HEK293 (cell line): ENCODE measurements at regions not wholly inside any gene's neighbourhood (a gene's known extent, or its start where the extent isn't known, plus 50 kb on each side); places are given as distances from the start of the nearest gene placed in this dataset.

ENCODE experiments used
- CTCF ChIA-PET: fragments of 350-600 bp; formaldehyde crosslinking; extraction: SDS; loops from one replicate; lab custom pipeline; 2021; ENCODE audit warnings: antibody characterized with exemption; lab: Yijun Ruan, JAX
- POLR2A ChIA-PET: fragments of 300-600 bp; formaldehyde crosslinking; extraction: SDS; loops from one replicate; lab custom pipeline; 2020; ENCODE audit warnings: antibody characterized with exemption, inconsistent platforms; lab: Yijun Ruan, JAX
- H3K27ac ChIP-seq: fragments of 200-500 bp; sonication (Bioruptor generic); 2 replicates; pipeline ENCODE4 v1.5.1; 2014; ENCODE audit warnings: low read depth, low read length, control low read depth, inconsistent platforms; ENCODE audit errors: extremely low read depth
- H3K36me3 ChIP-seq, 2 experiments: fragments of 200-500 bp in 1 of 2; sonication (Bioruptor generic) in 1 of 2; 1 replicate in 1 of 2; 2 replicates in 1 of 2; pipeline ENCODE4 v1.5.1; 2014 to 2017; ENCODE audit warnings: inconsistent platforms in 2 of 2, low read length in 2 of 2; ENCODE audit not compliant: control insufficient read depth in 2 of 2, insufficient read depth in 1 of 2
- H3K4me1 ChIP-seq: fragments of 200-500 bp; sonication (Bioruptor generic); 2 replicates; pipeline ENCODE4 v1.5.1; 2014; ENCODE audit warnings: mild to moderate bottlenecking, low read length, inconsistent platforms; ENCODE audit not compliant: control insufficient read depth, insufficient read depth
- H3K4me3 ChIP-seq: 2 replicates; pipeline ENCODE4 v1.5.1; 2011; ENCODE audit warnings: low read depth, mild to moderate bottlenecking, control low read depth, low read length, moderate library complexity
- H3K9me3 ChIP-seq: fragments of 200-500 bp; sonication (Bioruptor generic); 2 replicates; pipeline ENCODE4 v1.5.1; 2014; ENCODE audit warnings: low read depth, low read length, inconsistent platforms; ENCODE audit not compliant: control insufficient read depth, insufficient read depth
- IKZF3 ChIP-seq: fragments of 450-650 bp; IDR thresholded peaks from 2 replicates; pipeline ENCODE4 v1.5.0; 2018; ENCODE audit warnings: missing biosample characterization, mild to moderate bottlenecking, missing genetic modification characterization, moderate library complexity
- MYNN ChIP-seq: fragments of 450-650 bp; formaldehyde crosslinking; IDR thresholded peaks from 2 replicates; pipeline ENCODE4 v1.5.1; 2016; ENCODE audit warnings: missing biosample characterization, missing genetic modification characterization, borderline replicate concordance
- SP3 ChIP-seq: fragments of 450-650 bp; formaldehyde crosslinking; IDR thresholded peaks from 2 replicates; pipeline ENCODE4 v1.5.1; 2016; ENCODE audit warnings: missing biosample characterization, missing genetic modification characterization
- ZFP37 ChIP-seq: fragments of 450-650 bp; formaldehyde crosslinking; IDR thresholded peaks from 2 replicates; pipeline ENCODE4 v1.5.1; 2016; ENCODE audit warnings: missing biosample characterization, missing genetic modification characterization
- ZNF266 ChIP-seq: fragments of 450-650 bp; formaldehyde crosslinking; IDR thresholded peaks from 2 replicates; pipeline ENCODE4 v1.5.1; 2016; ENCODE audit warnings: missing biosample characterization, missing genetic modification characterization, low read depth
- ZNF335 ChIP-seq: fragments of 450-650 bp; formaldehyde crosslinking; conservative IDR thresholded peaks from 2 replicates; pipeline ENCODE4 v1.5.1; 2016; ENCODE audit warnings: missing biosample characterization, missing genetic modification characterization
- ZNF473 ChIP-seq: fragments of 450-650 bp; formaldehyde crosslinking; IDR thresholded peaks from 2 replicates; pipeline ENCODE4 v1.5.1; 2017; ENCODE audit warnings: missing biosample characterization, missing genetic modification characterization
- ZNF48 ChIP-seq: fragments of 450-650 bp; formaldehyde crosslinking; IDR thresholded peaks from 2 replicates; pipeline ENCODE4 v1.5.1; 2016; ENCODE audit warnings: missing biosample characterization, missing genetic modification characterization
- ZNF561 ChIP-seq: fragments of 450-650 bp; IDR thresholded peaks from 2 replicates; pipeline ENCODE4 v1.5.1; 2018; ENCODE audit warnings: missing biosample characterization, missing genetic modification characterization, borderline replicate concordance
- ZNF692 ChIP-seq: fragments of 450-650 bp; formaldehyde crosslinking; IDR thresholded peaks from 2 replicates; pipeline ENCODE4 v1.5.1; 2016; ENCODE audit warnings: missing biosample characterization, missing genetic modification characterization
- ZNF701 ChIP-seq: fragments of 450-650 bp; formaldehyde crosslinking; IDR thresholded peaks from 2 replicates; pipeline ENCODE4 v1.5.1; 2016; ENCODE audit warnings: missing biosample characterization, missing genetic modification characterization
- ZNF776 ChIP-seq: fragments of 450-650 bp; formaldehyde crosslinking; IDR thresholded peaks from 2 replicates; pipeline ENCODE4 v1.5.0; 2017; ENCODE audit warnings: missing biosample characterization, missing genetic modification characterization, borderline replicate concordance
- ZSCAN4 ChIP-seq: fragments of 450-650 bp; formaldehyde crosslinking; IDR thresholded peaks from 2 replicates; pipeline ENCODE4 v1.5.1; 2017; ENCODE audit warnings: missing biosample characterization, missing genetic modification characterization
- TF ChIP-seq, protein P1 (sequence below): fragments of 450-650 bp; formaldehyde crosslinking; IDR thresholded peaks from 2 replicates; pipeline ENCODE4 v1.5.1; 2016; ENCODE audit warnings: missing biosample characterization, missing genetic modification characterization
- TF ChIP-seq, protein P2 (sequence below): fragments of 450-650 bp; formaldehyde crosslinking; IDR thresholded peaks from 2 replicates; pipeline ENCODE4 v1.5.1; 2016; ENCODE audit warnings: missing biosample characterization, missing genetic modification characterization
- TF ChIP-seq, protein P3 (sequence below): fragments of 450-650 bp; formaldehyde crosslinking; IDR thresholded peaks from 2 replicates; pipeline ENCODE4 v1.5.1; 2016; ENCODE audit warnings: missing biosample characterization, missing genetic modification characterization

DNA sequence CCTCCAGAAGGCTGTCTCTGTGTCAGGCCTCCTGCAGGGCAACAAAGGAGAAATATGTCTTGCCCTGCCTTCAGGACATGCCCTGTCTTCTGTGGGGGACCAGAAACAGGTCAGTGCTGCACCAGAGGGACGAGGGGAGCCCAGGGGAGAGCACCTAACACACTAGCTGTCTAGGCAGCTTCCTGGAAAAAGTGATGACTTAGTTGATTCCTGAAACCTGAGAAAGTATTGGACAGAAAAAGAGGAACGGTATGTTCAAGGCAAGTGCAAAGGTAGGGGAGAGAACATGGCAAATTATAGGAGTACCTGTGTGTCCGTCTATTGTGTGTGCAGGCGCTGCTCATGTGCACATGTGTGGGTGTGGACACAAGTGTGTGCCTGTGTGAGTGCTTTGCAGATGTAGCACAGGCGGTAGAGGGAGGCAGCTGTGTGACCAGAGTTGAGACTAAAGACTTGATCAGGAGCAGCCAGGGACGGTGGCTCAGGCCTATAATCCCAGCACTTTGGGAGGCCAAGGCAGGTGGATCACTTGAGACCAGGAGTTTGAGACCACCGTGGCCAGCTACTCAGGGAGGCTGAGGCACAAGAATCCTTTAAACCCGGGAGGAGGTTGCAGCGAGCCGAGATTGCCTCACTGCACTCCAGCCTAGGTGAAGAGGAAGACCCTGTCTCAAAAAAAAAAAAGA, 119.5 kb downstream of the GYPC start:
- H3K9me3 ChIP-seq, result no peaks in the 10 kb centered on the region
- no peak overlapping the region for H3K27ac ChIP-seq
- no peaks in the 10 kb centered on the region for H3K36me3 ChIP-seq
- CTCF ChIA-PET, result interaction anchor here (0.6 to 2.1 kb wide), 2 partner anchors 247 to 351 kb away, joined by 3 to 8 read pairs; no protein-coding TSS in a partner anchor
- no peaks in the 10 kb centered on the region for H3K4me1 ChIP-seq
- no peak overlapping the region for H3K4me3 ChIP-seq
- POLR2A ChIA-PET, result no interaction called here
- TF ChIP-seq ZNF473 (tag by site-specific recombination) (no peak), ZNF266 (tag by site-specific recombination) (no peak), ZNF692 (no peak), ZNF561 (no peak), ZNF701 (tag by site-specific recombination) (no peak), ZNF335 (no peak), MYNN (no peak), ZNF48 (tag by site-specific recombination) (no peak), ZNF776 (no peak), ZSCAN4 (tag by site-specific recombination) (no peak), IKZF3 (tag by site-specific recombination) (no peak)
- TF ChIP-seq, protein P1, sequence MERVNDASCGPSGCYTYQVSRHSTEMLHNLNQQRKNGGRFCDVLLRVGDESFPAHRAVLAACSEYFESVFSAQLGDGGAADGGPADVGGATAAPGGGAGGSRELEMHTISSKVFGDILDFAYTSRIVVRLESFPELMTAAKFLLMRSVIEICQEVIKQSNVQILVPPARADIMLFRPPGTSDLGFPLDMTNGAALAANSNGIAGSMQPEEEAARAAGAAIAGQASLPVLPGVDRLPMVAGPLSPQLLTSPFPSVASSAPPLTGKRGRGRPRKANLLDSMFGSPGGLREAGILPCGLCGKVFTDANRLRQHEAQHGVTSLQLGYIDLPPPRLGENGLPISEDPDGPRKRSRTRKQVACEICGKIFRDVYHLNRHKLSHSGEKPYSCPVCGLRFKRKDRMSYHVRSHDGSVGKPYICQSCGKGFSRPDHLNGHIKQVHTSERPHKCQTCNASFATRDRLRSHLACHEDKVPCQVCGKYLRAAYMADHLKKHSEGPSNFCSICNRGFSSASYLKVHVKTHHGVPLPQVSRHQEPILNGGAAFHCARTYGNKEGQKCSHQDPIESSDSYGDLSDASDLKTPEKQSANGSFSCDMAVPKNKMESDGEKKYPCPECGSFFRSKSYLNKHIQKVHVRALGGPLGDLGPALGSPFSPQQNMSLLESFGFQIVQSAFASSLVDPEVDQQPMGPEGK (tag by site-specific recombination), result no peak
- TF ChIP-seq, protein P2, sequence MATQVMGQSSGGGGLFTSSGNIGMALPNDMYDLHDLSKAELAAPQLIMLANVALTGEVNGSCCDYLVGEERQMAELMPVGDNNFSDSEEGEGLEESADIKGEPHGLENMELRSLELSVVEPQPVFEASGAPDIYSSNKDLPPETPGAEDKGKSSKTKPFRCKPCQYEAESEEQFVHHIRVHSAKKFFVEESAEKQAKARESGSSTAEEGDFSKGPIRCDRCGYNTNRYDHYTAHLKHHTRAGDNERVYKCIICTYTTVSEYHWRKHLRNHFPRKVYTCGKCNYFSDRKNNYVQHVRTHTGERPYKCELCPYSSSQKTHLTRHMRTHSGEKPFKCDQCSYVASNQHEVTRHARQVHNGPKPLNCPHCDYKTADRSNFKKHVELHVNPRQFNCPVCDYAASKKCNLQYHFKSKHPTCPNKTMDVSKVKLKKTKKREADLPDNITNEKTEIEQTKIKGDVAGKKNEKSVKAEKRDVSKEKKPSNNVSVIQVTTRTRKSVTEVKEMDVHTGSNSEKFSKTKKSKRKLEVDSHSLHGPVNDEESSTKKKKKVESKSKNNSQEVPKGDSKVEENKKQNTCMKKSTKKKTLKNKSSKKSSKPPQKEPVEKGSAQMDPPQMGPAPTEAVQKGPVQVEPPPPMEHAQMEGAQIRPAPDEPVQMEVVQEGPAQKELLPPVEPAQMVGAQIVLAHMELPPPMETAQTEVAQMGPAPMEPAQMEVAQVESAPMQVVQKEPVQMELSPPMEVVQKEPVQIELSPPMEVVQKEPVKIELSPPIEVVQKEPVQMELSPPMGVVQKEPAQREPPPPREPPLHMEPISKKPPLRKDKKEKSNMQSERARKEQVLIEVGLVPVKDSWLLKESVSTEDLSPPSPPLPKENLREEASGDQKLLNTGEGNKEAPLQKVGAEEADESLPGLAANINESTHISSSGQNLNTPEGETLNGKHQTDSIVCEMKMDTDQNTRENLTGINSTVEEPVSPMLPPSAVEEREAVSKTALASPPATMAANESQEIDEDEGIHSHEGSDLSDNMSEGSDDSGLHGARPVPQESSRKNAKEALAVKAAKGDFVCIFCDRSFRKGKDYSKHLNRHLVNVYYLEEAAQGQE, result no peak
- TF ChIP-seq, protein P3, sequence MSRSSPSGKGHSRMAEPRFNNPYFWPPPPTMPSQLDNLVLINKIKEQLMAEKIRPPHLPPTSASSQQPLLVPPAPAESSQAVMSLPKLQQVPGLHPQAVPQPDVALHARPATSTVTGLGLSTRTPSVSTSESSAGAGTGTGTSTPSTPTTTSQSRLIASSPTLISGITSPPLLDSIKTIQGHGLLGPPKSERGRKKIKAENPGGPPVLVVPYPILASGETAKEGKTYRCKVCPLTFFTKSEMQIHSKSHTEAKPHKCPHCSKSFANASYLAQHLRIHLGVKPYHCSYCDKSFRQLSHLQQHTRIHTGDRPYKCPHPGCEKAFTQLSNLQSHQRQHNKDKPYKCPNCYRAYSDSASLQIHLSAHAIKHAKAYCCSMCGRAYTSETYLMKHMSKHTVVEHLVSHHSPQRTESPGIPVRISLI (tag by site-specific recombination), result no peak

DNA sequence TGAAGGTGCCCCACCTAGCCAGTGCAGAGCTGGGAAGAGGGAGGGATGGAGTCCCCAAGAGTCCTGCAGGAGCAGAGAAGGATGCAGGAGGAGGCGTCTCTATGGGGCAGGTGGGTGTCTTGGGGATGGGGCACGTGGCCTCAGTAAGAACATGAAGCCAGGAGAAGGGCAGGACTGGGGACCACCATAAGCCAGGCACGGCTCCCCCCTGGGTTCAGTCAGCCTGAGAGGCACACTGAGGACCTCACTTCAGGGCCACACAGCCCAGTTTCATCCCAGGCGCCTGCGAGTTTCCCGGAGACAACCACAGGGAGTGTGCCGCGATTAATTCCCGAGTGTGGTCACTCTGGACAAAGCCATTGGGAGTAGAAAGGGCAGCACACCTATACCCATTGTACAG, 120.3 kb downstream of the GYPC start:
- ChIA-PET CTCF (interaction anchor here (0.5 to 3.8 kb wide), 12 partner anchors 21 to 1598 kb away, joined by 3 to 41 read pairs (median 4); no protein-coding TSS in a partner anchor), POLR2A (no interaction called here)
- Histone ChIP-seq H3K4me3 (no peak overlapping the region), H3K36me3 (no peaks in the 10 kb centered on the region), H3K9me3 (no peaks in the 10 kb centered on the region), H3K4me1 (no peaks in the 10 kb centered on the region), H3K27ac (no peak overlapping the region)
- TF ChIP-seq ZNF335, result peak; percentile 74
- TF ChIP-seq ZFP37 (tag by site-specific recombination), result no peak
- TF ChIP-seq SP3 (tag by site-specific recombination), result peak; percentile 38; the same call in 1 of the 2 replicates
